Ureter (tissue), 1 donor: ENCODE measurements at regions not wholly inside any gene's neighbourhood (a gene's known extent, or its start where the extent isn't known, plus 50 kb on each side); places are given as distances from the start of the nearest gene placed in this dataset.
"Not testable (repeated sequence)": the region's sequence is repeated elsewhere in the genome, so short reads cannot be mapped to it uniquely, and the experiment has no call there.

Experiments
- DNase-seq: peaks from one replicate; pipeline ENCODE4 v3.0.0-alpha.2; 2020; ENCODE audit warnings: low spot score
- donor health status: DM: yes; HTN: yes; CAD: no.

DNA sequence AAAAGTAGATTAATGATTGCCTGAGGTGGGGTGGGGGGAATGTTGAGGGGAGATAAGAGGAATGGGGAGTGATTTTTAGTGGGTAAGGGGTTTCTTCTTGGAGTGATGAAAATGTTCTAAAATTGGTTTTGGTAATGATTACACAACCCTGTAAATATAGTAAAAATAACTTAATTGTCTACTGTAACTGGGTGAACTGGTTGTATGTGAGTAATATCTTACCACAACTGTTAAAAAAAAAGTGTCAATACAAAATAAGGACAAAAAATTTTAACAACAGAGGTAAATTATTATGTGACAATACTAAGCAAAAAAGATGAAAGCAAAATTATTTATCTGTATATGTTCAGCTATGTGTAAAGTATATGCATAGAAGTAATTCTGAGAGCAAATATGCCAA, 86.3 kb upstream of the RASSF8 start:
- no peak for DNase-seq

DNA sequence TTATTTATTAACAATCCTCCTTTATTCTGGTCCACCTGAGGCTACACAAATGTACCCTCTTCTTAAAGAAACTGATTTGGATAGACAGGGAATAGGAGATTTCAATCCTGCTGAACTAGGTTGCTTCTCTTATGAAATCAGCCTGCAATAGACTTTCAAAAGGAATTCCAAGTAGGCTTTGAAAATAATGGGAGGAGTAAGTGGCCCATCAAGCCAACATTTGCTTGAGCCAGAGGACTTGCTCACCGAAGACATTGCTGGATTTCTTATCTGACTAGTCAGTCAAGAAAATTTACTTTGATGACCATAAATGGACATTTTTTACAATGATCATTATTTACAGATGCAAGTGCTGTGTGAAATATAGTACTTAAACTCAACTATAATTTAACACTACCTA, 82.8 kb upstream of the RASSF8 start:
- DNase-seq: no peak

DNA sequence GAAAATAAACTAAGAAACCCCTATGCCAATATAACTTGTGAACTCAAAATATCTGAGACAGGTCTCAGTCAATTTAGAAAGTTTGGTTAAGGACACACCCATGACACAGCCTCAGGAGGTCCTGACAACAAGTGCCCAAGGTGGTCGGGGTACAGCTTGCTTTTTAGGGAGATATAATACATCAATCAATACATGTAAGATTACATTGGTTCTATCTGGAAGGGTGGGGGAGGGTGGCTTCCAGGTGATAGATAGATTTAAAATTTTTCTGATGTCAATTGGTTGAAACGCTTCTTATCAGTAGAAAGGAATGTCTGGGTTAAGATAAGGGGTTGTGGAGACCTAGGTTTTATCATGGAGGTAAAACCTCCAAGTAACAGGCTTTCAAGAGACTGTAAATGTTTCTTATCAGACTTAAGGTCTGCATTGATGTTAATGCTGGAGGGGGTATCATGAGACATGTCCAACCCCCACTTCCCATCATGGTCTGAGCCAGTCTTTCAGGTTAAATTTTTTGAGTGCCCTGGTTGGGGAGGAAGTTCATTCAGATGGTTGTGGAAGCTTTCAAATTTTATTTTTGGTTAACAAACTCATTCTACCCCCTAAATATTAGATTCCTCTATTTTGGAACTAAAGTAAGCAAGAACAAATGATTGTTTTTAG, 82.0 kb upstream of the RASSF8 start:
- no peak for DNase-seq

DNA sequence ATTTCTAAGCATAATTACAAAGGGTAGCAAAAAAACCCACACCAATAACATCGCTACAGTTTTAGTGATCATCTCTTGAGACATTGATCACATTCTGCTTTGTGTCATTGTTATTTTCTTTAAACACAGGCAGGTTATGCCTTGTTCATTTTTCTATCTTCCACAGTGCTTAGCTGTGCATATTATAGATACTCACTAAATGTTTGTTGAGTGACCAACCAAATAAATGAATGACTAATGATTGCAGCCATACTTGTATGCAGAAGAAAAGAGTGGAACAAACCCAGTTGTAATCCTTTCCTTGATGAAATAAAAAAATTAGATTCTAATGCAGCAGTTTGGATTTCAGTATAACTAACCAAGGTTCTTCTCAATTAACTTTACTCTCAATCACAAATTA, 81.0 kb upstream of the RASSF8 start:
- DNase-seq: no peak

DNA sequence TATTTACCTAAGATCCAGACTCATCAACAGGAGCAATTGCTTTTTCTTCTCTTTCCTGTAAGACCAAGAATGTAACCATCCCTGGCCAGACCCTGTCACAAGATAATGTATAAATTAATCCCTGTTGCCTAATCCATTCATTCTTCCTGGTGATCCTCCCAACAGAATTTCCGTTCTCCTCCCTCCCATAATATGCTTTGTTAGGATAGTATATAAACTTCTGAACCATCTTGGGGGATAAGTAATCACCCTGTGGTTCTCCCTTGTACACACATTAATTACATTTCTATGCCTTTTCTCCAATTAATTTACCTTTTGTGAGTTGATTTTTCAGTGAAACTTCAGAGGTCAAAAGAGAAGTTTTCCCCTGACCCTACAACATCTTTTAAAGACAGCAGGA, 76.2 kb upstream of the RASSF8 start:
- no peak for DNase-seq

DNA sequence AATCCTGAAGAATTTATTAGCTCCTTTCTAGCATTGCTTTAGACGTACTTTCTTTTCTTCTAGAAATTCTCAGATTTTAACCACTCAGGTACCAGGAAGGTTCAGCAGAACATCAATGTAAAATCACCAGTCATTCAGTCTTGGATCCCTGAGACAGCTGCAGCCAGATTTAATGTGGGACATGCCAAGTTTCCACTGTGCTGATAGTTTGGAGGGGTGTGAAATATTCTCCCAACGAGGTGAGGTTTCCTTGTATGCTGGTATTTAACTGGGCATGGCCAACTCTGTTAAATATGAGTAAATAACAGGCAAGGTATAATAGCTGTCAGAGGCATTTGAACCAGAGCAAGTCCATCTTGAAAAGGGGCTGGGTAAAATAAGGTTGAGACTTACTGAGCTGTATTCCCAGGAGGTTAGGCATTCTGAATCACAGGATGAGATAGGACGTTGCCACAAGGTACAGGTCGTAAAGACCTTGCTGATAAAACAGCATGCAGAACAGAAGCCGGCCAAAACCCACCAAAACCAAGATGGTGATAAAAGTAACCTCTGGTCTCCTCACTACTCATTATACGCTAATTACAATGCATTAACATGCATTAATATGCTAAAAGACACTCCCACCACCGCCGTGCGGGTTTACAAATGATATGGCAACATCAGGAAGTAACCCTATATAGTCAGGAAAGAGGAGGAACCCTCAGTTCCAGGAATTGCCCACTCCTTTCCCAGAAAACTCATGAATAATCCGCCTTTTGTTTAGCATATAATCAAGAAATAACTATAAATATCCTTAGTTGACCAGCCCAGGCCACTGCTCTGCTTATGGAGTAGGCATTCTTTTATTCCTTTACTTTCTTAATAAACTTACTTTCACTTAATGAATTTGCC, 75.2 kb upstream of the RASSF8 start:
- DNase-seq: no peak

DNA sequence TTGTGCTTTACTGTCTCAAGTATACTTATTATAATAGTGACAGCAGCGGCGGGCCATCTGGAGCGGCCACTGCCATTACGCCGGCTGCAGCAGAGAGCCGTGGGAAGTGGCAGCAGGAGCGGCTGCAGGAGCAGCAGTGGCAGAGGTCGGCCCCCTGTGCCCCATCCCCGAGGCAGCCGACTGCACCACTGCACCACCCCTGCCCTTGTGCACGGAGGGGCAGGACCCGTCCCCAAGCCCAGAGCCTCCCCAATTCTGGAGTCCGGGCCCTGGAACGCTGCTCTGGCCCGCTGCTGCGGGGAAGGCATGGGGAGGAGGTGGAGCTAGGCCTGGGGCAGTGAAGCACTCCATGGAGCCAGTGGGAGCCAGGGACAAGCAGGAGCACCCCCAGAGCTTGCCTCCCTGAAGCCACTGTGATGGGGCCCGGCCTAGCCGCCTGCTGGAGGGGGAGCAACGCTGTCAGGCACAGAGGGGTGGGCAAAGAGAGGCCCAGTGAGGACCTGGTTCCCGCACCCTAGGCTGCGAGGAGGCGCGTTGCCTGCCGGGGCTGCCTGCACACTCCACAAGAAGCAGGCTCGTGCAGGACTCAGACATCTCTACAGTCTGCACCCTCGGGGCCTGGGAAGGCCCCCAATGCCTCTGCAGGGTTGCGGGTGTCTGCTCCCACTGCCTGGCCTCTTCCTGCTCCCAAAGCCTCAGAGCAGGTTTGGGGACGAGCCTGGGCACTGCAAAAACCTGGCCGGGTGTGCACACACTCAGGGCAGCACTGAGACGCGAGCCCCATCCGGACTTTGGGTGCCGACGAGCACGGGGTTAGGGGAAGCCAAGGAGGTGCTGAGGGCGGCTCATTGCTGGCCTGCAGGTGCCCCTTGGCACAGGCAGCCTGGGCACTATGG, 74.2 kb upstream of the RASSF8 start:
- DNase-seq: no peak

DNA sequence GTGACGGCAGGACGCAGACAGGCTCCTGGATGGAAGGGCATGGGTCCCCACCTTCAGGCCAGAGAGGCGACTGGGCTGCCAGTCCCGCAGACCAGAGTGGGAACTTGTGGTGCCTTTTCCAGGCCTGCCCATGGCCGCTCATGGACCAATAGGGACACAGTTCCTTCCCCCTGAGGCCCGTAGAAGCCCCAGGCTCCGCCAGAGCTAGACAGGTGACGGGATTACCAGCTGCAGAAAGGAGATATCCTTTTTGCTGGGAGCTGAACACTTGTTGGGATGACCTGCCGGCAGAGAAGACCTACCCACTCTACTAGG, 73.6 kb upstream of the RASSF8 start:
- DNase-seq: no peak

DNA sequence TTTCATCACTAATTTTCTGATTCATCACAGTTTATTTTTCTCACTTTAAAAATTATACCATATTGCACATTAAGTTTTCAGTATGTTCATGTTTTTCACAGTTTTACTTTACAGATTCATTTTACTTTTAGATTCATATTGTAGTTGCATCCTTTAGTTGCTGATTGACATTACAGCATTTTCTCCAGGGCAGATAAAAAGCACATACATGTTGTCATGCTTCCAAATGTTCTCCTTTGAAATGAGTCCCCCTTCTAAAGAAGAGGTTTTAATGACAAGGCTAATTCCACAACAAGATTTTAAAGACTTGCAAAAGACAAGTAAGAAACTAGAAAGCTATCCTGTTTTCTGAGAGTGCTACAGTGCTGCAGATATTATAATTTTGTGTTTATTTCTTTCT, 72.1 kb upstream of the RASSF8 start:
- DNase-seq: no peak

DNA sequence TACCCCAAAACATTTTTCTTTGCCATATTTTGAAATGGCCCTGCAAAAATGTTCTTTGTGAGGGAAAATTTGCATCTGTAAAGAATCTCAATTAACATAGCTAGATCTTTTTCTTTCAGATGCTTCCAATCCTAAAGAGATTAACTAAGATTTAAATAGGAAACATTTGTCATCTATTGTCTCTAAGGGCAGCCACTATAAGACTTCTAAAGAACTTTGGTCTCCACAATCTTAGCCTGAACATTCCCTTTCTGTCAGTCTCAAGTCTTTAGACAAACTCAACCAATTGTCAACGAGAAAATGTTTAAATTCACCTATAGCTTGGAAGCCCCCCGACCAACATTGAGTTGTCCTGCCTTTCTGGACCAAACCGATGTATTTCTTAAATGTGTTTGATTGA, 71.1 kb upstream of the RASSF8 start:
- DNase-seq: no peak

DNA sequence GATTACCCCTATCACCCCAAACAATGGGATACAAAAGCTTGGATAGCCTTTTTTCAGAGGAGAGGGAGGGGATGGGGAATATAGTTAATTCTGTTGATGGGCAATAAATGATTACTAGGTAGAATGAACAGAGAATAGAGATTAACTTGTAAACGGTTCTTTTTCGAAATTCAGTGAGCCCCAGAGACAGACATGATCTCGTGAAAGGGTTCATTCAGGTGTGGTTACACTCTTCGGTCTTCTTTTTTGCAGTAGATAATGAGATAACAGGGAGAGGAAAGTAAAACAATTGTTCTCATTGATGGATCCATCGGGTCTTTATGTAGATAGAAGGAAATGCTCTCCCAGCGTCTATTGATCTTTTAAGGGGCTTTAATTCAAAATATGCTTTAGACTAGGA, 69.3 kb upstream of the RASSF8 start:
- no peak for DNase-seq

DNA sequence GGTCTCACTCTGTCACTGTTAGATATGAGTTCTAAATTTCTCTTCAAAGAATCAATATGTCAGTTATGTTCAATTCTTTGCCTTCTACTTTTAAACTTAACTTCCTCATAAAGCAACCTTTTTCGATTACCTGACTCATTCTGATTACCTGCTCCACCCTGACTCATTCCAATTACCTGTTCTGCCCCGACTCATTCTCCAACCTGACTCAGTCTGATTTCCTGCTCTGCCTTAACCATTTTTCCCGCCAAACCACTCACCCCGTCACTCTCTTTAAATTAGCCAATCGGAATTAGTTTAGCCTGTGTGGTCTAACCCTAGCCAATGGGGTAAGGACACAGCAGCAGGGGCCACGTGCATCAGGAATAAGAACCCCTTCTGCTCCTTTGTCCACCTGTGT, 67.4 kb upstream of the RASSF8 start:
- DNase-seq: not testable (repeated sequence)

DNA sequence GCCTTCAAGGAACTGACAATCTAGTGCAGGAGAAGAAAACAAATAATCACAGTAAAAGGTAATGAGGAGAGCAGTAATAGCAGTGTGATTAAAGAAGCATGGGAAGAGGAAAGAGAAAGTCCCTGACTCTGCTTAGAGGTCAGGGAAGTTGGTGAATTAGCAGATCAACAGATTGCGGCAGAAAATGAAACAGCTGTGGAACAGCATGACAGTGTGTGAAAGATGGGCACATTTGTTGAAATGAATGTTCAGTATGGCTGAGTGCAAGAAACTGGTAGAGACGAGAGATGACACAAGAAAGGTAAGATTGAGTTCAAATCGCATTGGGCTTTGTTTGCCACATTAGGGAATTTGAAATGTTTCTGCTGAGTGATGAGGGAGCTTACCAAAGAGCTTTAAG, 63.7 kb upstream of the RASSF8 start:
- no peak for DNase-seq

DNA sequence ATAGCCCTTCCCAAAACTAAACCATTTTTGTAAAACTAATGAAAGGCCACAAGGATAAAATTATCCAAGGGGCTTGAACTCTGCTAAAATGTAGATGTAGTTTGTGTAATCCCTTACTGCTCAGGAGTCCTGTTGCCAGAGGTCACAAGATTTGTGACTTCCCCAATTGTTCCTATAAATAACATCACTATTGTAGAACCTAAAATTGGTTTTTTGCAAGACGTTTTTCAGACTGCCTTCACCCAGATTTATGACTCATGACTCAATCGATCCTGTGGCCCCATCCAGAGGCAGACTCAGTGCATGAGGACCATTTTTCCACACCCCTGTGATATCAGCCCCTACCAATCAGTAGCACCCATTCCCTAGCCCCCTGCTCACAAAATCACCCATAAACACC, 61.5 kb upstream of the RASSF8 start:
- DNase-seq: no peak

DNA sequence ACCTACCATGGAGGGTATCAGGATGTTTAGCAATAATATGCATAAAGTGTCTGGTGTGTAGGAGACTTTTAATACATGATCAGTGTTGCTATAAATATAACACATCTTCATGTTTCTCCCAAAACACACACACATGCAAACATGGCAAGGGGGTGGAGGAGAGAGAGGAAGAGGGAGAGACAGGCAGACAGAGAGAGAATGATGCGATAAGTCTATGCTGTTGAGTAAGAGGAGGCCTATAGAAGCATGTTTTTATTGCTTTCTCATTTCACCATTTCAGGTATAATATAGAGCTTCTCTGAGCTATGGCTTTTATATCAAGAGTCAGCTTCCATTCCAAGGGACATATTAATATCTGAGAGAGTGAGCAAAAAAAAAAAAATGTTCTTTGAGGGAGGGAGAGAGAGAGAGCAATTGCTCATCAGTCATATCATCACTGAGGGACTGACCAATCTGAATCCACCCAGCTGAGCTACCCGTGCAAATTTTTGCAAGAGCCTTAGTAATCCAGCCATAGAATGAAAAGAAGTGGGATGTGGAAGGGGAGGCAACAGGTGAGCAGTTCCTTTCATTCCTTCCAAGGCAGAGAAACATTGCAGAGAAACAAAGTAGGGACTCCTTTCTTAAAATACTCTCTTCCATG, 54.8 kb upstream of the RASSF8 start:
- no peak for DNase-seq

DNA sequence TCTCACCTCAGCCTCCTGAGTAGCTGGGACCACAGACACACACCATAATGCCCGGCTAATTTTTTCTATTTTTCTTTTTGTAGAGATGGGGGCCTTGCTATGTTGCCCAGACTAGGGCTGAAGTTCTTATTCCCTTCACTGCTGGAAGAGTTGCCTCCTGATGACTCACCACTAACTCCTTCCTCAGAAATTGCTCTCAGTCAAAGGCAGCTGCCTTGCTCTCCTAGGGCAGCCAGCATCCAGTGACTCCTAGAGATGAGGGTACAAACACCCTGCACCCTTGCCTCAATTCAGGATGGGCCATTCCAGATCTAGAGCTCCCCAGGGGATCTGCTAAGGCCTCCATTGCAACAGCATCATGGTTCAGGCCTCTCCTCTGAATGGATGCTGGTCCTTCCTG, 54.0 kb upstream of the RASSF8 start:
- DNase-seq: no peak

DNA sequence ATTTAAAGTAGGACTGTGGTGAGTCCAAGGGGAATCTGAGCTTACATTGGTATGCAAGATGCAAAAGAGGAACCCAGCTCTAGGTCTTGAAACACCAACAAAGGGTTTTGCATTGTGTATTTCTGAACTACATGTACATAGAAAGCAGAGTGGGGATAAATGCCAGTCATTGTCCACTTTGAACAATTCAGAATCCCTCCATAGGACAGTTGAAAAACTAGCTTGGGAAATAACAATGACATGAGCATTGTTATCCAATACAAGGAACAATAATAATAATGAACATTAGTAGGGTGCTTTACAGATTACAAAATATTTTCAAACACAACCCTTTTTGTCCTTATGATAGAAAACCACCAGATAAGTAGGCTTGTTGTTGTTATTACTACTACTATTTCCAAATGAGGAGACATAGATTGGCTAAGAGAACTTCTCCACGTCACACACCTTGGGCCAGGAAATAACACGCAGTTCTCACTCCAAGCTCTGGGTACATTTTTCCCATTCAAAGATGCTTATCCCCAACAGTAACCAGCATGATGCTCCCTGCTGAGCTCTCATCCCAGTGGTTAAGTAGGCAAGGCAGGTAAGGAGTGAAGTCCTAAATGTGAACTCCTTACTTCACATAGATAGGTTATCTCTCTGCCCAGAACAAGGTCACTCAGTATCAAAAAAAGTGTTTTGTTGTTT, 51.7 kb upstream of the RASSF8 start:
- DNase-seq: no peak
